Stimulated activated CD4-positive, alpha-beta T cell treated with anti-CD3 and anti-CD28 coated beads, Interleukin-15, amount 100 ng/mL, for 24 hours (primary cell): ENCODE measurements at regions not wholly inside any gene's neighbourhood (a gene's known extent, or its start where the extent isn't known, plus 50 kb on each side); places are given as distances from the start of the nearest gene placed in this dataset.
A peak's percentile ranks its signal among the peaks of the same experiment; 100 is the strongest.

ENCODE experiments used
- DNase-seq: peaks from one replicate; pipeline ENCODE4 v3.0.0-alpha.2; 2020

DNA sequence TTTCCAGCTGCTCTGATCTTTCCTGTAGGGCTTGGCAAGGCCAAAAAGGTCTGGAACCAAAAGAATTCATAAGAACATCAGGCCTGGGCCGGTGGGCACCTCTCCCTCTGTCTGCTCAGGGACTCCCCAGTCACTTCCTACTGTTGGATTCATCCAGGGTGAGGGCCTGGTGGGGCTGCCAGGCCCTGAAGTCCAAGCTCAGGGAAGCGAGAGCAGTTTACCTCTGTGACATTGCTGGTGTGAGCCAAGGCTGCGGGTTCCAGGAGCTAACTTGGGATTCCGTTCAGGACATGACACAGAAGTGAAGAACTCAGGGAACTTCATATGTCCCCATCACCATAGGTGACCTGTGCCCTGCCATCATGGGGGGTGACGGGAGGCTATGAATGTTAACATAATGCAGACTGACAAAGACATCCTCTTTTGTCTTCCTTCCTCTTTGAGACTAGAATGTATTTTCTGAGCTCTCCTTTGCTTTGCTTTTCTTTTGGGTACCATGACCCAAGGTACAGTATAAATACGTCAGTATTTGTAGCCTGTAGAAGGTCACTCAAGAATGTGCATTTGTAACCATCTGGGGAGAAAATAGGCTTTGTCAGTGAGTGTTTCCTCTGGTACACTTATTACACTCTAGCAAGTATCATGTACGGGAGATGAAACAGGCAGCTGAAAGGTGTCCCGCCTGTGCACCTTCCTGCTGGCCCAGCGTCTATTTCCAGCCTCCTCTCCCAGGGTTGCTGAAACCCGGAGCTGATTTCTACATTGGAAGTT, 130.5 kb upstream of the SLC1A4 start:
- DNase-seq, result no peak

DNA sequence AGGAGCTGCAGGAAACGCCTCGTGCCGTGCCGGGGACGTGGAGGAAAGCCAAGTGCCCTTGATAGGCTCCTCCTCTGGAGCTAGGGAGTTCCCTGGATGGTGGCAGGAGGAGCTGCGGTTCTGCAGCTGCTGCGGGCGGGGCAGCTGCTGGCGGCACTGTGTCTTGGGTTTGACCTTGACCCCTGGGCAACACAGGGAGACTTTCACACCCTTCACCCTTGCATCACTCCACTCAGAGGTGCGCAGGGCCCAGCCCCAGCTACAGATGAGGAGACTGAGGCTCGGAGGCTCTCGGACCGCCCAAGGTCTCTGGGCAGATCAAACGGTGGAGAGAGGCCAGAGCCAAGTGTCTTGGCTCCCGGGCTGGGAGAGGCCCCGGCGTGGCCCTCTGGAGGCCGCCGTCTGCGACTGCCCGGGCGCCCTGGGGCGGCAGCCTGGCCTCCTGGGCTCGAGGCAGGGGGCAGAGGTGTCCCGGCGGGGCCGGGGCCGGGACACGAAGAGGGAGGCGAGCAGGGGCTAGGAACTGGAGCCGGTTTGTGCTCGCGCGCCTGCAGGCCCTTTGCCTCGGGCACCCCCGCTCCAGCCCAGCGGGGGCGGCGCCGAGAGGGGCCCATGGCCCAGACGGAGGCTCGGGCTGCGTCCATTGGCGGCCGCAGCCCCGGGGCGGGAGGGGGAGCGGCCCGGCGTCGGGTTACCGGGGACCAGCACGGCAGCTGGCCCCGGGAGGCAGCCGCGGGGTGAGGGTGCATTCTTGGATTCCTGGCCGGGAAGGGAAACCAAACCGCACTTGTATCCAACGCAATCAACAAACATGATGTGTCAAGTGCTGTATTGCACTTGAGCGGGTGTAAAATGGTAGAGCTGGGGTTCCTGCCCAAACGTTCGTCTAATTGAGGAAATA, 129.6 kb upstream of the SLC1A4 start:
- peak; percentile 12 for DNase-seq

DNA sequence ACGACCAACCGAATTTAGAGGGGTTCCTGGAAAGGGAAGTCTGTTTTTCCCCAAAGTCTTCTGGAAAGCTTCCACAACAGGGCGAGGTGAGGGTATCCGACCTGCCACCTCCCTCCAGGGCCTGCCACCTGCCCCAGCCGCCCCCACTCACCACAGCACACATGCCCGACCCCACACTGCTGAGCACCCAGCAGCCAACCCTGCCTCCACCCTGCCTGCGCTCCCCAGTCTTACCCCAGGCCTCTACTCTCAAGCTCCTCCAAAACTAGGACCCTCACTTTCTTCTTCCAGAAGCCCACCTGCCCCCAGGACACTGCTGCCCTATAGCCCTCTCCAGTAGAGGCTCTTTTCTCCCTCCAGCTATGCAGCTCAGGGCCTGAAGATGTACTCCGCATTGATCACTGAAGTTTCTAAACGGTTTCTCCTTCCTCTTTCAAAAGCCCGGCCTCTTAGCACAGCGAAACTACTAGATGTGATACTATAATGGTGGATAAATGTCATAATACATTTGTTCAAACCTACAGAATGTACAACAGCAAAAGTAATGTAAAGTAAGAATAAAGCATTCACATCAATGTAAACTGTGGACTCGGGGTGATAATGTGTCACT, 128.8 kb upstream of the SLC1A4 start:
- DNase-seq, result no peak

DNA sequence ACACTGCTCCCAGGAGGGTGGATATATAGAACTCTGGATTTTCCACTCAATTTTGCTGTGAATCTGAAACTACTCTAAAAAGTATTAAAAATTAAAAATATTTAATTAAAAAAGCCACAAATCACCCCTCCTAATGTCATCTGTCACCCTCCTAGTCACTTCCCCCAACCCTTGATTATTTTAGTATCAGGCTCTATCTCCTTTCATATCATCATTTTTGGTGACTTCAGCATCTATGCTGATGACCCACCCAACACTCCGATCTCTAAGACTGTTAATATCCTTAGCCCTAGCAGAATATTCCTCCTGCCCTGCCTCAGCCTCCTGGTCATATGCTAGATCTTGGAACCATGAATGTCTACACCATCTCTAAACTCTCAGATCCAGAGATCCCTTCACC, 128.3 kb upstream of the SLC1A4 start:
- no peak for DNase-seq

DNA sequence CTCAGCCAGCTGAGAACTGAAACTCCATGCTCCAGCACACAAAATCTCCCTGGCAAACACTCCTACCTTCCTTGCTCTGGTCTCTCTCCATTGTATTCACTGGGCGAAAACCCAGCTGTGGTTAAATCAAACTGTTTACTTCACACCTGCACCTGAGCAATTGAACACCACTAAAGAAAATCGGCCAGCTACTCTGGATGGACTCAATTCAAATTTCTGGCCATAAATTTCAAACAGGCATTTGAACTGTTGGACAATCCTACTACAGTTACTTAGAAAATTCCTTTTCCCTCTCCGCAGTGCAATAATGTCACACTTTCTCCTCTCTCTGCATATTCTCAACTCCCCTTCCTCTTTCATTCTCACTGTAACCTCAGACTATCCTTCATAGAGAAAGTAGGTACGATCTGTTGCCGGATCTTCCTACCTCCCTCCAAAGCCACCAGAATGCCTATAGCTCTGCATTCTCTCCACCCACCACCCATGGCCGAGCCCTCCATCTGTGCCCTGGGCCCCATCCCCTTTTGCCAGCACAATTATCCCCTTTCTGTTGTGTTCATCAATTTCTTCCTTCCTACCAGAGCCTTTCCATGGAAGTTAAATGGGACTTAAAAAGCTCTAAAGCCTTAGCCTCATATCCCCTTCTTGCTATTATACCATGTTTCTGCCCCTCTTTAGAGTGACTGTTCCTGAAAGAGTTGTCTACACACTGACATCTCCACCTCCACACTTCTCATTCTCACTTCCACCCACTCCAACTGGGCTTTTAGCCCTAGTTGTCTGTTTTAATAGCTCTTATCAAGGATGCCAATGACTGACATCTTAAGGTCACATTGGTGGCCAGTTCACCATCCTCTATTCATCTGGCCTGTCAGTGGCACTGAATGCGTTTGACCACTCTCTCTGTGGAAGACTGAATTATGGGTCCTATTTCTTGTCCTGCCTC, 127.5 kb upstream of the SLC1A4 start:
- no peak for DNase-seq

DNA sequence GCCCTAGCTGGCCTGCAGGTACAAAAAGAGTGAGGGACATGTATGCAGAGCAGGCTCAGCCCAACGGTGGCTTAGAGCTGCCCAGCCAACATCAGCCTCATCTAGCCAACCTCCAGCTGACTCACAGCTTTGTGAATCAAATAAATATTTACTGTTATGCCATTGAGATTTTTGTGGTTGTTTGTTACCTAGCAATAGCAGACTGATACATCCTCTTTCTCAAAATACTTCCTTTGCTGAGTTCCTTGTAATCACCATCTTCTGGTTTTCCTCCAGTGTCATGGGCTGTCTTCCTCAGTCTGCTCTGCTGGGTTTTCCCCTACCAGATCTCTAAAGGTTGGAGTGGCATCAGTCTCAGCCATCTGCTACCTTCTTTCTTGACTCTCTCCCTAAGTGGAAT, 126.6 kb upstream of the SLC1A4 start:
- no peak for DNase-seq

DNA sequence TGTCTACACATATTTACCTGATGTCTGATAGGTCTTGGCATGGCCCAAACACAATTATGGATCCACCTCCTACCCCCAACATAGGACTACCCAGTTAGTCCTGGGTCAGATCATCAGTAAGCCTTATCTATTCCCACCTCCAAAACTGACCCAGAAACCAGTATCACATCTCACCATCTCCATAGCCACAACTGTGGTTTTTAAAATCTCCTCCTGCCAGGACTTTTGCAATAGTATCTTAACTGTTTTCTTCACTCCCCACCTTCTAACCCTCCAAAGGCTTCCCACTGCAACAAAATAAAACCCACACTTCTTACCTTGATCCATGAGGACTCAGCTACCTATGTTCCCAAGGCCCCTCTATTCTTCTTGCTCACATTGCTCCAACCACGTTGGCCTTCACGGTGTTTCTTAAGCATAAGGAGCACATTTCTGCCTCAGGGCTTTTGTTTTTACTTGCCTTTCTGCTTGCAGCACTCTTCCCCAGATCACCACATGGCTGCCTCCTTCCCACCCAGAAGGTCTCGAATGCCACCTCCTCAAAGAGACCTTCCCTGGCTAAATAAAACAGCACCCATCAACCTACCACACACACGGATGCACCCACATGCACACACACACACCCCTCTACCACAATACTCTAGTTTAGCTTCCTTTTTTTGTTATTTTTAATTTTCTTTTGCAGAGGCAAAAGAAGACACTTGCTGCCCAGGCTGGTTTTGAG, 125.9 kb upstream of the SLC1A4 start:
- no peak for DNase-seq

DNA sequence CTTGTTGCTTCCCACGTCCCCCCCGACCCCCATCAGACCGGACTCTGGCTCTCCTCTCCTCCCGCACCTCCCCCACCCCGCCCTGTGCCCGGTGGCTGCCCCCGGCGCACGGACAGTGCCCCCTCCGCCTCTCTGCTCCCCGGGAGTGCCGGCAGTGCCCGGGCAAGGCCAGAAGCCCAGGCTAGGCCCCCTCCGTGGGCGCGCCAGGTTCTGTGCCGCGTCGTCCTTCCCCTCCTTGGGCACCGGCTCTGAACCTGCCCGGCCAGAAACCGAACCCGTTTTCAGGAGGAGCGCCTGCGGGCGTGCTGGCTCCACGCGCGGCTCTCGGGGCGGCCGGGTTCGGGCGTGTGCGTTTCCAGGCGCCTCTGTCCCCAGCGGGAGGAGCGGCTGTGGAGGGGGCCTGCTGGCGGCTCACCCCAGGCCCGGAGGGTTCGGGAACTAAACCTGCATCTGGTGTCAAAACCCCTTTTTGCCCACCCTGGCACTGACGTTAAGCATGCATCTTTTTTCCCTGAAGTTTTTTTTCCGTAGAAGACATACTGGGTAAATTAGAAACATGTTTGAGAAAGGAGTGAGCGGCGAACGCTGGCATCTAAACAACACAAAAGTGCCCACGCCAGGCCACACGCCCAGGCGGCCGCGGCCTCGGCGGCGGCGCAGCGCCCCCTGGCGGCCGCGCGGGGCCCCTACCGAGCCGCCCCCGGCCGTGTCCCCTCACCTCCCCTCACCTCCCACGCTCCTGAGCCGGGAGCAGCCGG, 123.9 kb upstream of the SLC1A4 start:
- DNase-seq, result peak; percentile 67

DNA sequence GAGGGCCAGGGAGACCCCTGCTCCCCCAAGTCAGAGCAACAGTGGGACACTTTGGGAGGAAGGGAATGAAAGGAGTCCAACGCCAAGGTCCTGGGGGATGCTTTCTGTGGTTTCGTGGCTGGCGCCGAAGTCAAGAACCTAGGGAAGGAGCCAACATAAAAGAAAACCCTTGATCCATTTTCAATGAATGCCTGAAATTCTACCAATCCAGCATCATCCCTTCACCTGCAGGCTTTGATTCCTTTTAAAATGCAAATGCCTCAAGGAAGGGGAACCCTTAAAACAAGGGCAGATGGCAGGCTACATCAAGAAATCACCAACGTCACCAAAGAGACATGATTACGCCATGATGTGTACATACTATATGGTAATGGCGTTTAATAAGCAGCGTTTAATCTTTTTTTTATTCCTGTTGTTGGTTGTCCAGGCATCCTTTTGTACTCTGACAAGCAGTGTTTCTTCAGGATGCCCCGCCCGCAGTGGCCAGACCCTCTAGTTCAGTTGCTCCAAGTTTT, 123.3 kb upstream of the SLC1A4 start:
- DNase-seq, result no peak

DNA sequence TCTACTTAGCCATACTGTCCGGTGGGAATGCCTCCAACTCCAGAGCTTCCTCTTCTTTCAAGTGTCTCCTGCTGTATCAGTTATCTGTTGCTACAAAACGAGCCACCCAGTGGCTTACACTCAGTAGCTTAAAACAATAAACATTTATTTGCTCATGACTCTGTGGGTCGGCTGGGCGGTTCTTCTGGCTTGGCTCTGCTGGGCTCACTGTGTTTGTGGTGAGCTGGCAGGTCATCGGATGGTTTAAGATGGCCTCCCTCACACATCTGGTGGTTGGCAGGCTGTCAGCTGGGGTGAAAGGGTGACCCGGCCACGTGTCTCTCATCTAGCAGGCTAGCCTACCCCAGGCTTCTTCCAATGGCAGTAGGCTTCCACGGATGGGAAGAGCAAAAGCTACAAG, 122.4 kb upstream of the SLC1A4 start:
- DNase-seq, result no peak

DNA sequence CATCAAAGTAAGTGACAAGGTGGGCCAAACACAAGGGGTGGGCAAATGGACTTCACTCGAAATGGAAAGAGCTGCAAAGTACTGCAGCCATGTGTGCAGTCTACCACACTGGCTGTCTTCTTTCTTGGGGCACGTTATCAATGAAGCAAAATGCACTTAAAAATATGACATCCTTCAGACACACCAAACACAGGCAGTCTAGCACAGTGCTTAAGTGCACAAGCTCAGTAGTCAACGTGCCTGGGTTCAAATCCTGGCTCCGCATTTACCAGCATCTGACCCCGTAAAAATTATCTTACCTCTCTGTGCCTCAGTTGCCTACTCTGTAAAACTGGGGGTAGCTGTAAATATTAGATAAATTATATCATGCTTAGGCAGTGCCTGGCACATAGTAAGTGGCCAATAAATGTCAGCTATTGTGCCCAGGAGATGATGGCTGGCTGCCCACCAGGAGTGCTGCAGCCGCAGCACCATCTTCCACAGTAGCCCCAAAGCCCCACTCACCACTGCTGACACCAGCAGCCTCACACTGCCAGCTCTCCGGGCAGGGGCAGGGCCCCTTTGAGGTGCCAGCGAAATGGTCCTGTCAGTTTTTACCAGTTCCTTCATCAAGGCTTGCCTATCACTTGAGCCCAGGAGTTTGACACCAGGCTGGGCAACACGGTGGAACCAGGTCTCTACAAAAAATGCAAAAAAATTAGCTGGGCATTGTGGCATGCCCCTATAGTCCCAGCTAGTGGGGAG, 121.8 kb upstream of the SLC1A4 start:
- DNase-seq, result no peak

DNA sequence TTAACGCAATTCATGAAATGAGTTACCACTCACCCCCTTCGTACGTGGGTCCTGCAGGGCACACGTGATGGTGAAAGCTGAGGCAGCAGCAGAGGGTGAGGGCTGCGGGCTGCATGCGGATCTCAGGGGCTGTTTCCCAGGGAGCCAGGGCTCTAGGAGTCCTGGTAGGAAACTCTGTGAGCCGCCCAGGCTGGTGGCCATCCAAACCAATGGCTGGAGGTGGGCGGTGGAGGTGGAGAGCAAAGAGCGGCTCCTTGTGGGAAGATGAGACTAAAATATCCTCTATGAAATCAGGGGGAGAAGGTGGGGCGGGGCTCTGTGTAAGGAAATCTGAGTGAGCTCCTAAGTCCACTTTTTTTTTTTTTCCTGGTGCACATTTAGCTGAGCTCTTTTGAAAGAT, 120.1 kb upstream of the SLC1A4 start:
- DNase-seq, result no peak

DNA sequence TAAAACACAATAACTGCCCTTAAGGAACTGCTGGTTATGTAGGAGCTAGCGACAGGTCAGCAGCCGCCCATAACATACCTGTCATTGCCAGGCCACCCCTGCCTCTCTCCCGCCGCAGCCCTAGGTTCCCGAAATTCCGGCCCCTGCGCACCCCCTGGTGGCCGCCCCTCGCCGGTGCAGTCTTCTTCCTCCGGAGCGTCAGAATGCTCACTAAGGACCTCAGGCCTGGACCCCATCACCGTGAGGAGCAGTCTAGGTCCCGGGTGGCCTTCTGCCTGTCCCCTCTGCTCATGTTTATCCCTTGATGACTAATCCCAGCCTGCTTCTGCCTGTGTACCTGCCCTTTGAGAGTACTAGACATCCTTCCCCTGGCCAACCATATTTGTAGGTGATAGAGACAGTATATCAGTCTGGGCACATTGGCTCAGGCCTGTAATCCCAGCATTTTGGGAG, 115.7 kb upstream of the SLC1A4 start:
- peak; percentile 86 for DNase-seq

DNA sequence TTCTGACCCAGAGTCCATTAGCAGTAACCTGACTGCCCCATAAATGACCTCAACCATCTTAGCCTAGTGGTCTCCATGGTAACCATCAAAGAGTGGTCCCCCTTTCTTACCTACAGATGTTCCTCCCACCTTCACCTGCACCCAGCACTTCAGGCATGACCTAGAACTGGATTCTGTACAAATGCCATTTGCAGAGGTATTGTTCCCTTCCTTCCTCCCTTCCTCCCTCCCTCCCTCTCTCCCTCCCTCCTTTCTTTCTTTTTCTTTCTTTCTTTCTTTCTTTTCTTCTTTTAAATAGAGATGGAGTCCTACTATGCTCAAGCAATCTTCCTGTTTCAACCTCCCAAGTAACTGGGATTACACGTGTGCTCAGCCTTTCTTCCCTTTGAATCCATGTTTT, 114.6 kb upstream of the SLC1A4 start:
- DNase-seq, result no peak

DNA sequence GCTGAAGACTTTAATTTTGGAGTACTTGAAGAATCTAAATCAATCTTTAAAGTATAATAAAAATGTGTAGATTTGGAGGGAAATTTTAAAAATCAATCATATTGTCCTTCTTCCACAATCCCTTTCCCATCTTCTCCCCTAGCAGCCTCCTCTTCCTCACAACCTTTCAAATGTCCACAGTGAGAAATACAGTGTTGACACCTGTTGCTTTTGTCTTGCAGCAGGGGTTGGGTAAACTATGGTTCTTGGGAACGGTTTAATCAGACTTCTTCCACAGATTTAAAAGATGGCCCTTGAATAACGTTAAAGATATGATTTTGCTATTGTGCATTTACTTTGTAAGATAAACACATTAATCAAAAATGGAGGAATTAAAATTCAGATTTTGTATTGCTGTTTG, 113.8 kb upstream of the SLC1A4 start:
- DNase-seq, result no peak

DNA sequence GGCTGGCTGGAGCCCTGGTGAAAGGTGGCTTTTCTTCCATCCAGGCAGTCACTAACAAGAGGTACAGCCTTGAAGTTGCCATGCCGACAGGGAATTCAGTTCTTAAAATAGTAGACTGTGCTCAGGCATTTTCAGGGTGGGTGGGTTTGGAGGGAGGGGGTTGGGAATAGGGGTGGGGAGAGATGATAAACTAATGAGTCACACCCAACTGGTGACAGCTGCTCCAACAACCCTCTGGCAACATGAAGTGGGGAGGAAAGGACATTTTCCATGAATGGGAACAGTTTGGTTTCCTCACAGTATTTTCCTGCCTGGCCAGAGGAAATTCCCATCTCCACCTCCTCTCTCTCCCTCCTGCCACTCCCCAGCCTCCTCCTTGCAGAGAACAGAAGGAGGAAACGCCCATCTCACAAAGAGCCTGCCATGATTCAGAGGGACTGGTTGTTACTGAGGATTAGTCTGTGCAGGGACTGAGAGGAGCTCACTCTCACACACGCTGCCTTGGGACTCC, 113.0 kb upstream of the SLC1A4 start:
- DNase-seq, result no peak

DNA sequence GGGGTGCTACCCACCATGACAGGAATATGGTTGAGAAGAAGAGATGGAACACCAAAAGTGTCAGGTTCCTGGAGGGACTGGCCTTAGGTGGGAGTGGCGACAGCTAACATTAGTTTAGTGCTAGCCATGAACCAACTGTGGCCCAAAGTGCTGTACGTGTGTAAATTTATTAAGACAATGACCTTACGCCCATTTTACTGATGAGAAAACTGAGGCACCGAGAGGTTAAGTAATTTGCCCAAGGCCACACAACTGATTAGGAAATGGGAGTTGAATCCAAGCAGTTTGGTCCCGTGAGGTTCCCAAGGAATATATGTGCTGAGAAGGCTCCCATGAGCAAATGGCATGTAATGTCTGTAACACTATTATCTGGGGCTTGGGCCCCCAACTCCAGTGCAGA, 109.5 kb upstream of the SLC1A4 start:
- DNase-seq, result no peak

DNA sequence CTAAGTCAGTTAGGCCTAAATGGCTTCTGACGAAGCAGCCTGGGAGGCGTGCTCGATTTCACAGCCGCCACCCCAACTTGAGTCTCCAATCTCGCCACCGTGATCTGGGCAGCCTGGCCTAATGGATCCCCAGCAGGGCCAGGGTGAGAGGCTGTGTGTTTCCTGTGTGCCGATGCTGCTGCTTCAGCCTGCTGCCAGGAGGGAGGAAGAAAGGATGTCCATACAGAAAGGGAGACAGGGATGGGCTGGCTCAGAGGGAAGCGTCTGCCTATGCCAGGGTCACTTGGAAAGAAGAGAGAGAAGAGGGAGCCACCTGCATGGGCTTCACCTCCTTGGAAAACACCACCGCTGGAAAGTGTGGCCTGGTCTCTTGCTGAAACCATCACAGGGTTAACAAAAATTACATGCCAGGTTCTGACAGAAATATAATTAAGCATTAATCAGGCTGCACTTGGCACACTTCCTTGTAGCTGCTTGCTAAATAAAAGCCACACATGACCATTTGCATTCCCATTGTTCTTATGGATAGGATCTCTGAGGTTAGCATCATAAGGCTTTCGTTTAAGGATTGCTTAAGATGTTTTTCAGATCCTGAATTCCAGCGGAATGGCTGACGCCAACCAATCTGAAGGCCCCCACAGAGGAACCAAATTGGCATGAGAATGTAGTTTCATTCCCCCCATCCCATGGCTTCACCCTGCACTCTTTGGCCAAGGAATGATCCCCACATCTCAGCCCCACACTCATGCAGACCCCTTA, 108.8 kb upstream of the SLC1A4 start:
- no peak for DNase-seq

DNA sequence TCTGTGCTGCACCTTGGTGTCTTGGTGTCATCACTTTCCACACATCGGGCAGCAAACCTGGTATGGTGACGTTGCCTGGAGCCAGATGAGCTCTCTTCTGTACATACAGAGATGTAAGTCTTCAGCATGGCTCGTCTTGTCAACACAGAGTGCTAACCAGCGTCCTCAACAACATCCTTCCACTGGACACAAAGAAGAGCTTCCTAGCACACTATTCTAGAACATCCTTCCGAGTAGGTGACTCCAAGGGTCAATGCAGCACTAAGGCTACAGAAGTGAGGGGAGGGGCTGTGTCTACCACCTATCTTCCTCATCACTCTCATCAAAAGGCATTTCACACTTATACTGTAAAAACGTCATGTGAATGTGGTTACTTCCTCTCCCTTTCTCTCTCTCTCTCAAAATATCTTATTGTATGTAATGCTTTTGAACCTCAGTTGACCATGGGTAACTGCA, 108.1 kb upstream of the SLC1A4 start:
- no peak for DNase-seq
